ENCODE measurements at regions not wholly inside any gene's neighbourhood (a gene's known extent, or its start where the extent isn't known, plus 50 kb on each side); places are given as distances from the start of the nearest gene placed in this dataset.

- Histone ChIP-seq H3K27me3 (replicated peaks; ENCODE audit: insufficient read depth, low read length) (no peaks in the 10 kb centered on the region), H3K9me2 (replicated peaks; ENCODE audit: insufficient read depth, low read length) (no peaks in the 10 kb centered on the region), H3K9me3 (replicated peaks; ENCODE audit: insufficient read depth, low read length) (no peaks in the 10 kb centered on the region), H3K4me2 (ENCODE audit: low read depth, low read length) (no peak overlapping the region), H4K20me1 (ENCODE audit: insufficient read depth, low read length) (no peaks in the 10 kb centered on the region), H3K4me1 (ENCODE audit: low read length) (0 out of 2 replicates have a peak, but pooled peaks cover 3% of the 10 kb centered on the region), H3K9ac (ENCODE audit: low read length) (no peak overlapping the region), H3K27ac (ENCODE audit: low read length) (no peak overlapping the region), H3K4me3 (ENCODE audit: low read length) (no peak overlapping the region), H3K36me3 (replicated peaks; ENCODE audit: insufficient read depth, low read length) (no peaks in the 10 kb centered on the region), H3K79me2 (ENCODE audit: low read length) (no peaks in the 10 kb centered on the region), H2AFZ (ENCODE audit: low read length) (no peak overlapping the region), H3F3A (ENCODE audit: insufficient read depth, low read length) (no peaks in the 10 kb centered on the region)
- no peak for DNase-seq
- TF ChIP-seq EZH2 (optimal IDR thresholded peaks at IDR 0.05; ENCODE audit: low read depth, low read length) (no peak), EZH2phosphoT487 (IDR thresholded peaks at IDR 0.05; ENCODE audit: low read length) (no peak)
- TF ChIP-seq, protein P1, sequence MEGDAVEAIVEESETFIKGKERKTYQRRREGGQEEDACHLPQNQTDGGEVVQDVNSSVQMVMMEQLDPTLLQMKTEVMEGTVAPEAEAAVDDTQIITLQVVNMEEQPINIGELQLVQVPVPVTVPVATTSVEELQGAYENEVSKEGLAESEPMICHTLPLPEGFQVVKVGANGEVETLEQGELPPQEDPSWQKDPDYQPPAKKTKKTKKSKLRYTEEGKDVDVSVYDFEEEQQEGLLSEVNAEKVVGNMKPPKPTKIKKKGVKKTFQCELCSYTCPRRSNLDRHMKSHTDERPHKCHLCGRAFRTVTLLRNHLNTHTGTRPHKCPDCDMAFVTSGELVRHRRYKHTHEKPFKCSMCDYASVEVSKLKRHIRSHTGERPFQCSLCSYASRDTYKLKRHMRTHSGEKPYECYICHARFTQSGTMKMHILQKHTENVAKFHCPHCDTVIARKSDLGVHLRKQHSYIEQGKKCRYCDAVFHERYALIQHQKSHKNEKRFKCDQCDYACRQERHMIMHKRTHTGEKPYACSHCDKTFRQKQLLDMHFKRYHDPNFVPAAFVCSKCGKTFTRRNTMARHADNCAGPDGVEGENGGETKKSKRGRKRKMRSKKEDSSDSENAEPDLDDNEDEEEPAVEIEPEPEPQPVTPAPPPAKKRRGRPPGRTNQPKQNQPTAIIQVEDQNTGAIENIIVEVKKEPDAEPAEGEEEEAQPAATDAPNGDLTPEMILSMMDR (IDR thresholded peaks at IDR 0.05; ENCODE audit: low read length) = no peak
These were observed 62.4 kb upstream of the ANTXRL start for GRCh38 chr10:46224414-46224682.

DNA sequence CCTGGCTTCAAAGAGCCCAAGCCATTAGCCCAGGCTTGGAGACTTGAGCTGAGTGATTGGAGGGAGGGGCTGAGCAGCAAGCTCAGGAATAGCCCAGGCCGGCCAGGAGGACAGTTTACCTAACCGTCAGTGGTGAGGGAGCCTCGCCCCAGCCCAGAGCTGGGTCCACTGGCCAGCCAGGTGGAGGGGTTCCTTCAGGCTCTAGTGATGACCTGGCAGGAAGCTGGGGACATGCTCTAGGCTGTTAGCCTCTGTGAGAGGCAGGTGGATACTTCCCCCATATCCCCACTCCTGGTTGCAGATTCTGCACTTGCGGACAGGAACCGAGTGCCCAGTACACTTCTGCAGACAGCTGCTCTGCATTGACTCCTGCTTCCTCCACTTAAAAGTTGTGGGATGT lies 61.2 kb upstream of the ANTXRL start:
- H3K4me1 ChIP-seq (ENCODE audit: low read length) = 0 out of 2 replicates have a peak, but pooled peaks cover 3% of the 10 kb centered on the region
- no peaks in the 10 kb centered on the region for H3K36me3 ChIP-seq (replicated peaks; ENCODE audit: insufficient read depth, low read length)
- H3F3A ChIP-seq (ENCODE audit: insufficient read depth, low read length) = no peaks in the 10 kb centered on the region
- H3K9ac ChIP-seq (ENCODE audit: low read length) = no peak overlapping the region
- no peaks in the 10 kb centered on the region for H3K9me2 ChIP-seq (replicated peaks; ENCODE audit: insufficient read depth, low read length)
- TF ChIP-seq, protein P1 (IDR thresholded peaks at IDR 0.05; ENCODE audit: low read length) = no peak
- TF ChIP-seq EZH2phosphoT487 (IDR thresholded peaks at IDR 0.05; ENCODE audit: low read length) (no peak), EZH2 (optimal IDR thresholded peaks at IDR 0.05; ENCODE audit: low read depth, low read length) (no peak)
- no peak overlapping the region for H2AFZ ChIP-seq (ENCODE audit: low read length)
- H3K4me2 ChIP-seq (ENCODE audit: low read depth, low read length) = no peak overlapping the region
- H3K9me3 ChIP-seq (replicated peaks; ENCODE audit: insufficient read depth, low read length) = no peaks in the 10 kb centered on the region
- no peaks in the 10 kb centered on the region for H3K27me3 ChIP-seq (replicated peaks; ENCODE audit: insufficient read depth, low read length)
- H4K20me1 ChIP-seq (ENCODE audit: insufficient read depth, low read length) = no peaks in the 10 kb centered on the region
- H3K4me3 ChIP-seq (ENCODE audit: low read length) = no peak overlapping the region
- H3K79me2 ChIP-seq (ENCODE audit: low read length) = no peaks in the 10 kb centered on the region
- DNase-seq = no peak
- H3K27ac ChIP-seq (ENCODE audit: low read length) = no peak overlapping the region

DNA sequence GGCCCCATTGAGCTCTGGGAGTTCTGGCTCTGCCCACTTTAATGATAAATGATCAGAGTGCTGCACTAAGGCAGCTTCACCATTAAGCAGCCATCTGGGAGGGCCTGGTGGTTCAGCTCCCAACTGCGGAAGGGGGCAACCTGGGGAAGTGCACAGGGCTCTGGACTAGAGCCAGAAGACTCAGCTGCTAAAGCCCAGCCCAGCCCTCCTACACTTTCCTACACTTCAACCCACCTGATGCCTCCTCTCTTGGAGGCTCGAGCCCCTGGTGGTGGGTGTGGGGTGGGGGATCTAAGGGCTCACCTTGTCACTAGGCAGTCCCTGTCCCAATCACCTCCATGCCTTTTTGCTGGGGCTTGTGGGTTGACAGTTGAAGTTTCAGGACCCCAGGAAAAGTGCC lies 60.6 kb upstream of the ANTXRL start:
- H3K9me2 ChIP-seq (replicated peaks; ENCODE audit: insufficient read depth, low read length) = no peaks in the 10 kb centered on the region
- H3F3A ChIP-seq (ENCODE audit: insufficient read depth, low read length) = no peaks in the 10 kb centered on the region
- H3K9ac ChIP-seq (ENCODE audit: low read length) = no peak overlapping the region
- H3K4me3 ChIP-seq (ENCODE audit: low read length) = no peak overlapping the region
- no peaks in the 10 kb centered on the region for H3K27me3 ChIP-seq (replicated peaks; ENCODE audit: insufficient read depth, low read length)
- H3K9me3 ChIP-seq (replicated peaks; ENCODE audit: insufficient read depth, low read length) = no peaks in the 10 kb centered on the region
- no peaks in the 10 kb centered on the region for H4K20me1 ChIP-seq (ENCODE audit: insufficient read depth, low read length)
- no peak for DNase-seq
- no peak for TF ChIP-seq EZH2phosphoT487 (IDR thresholded peaks at IDR 0.05; ENCODE audit: low read length)
- TF ChIP-seq, protein P1 (IDR thresholded peaks at IDR 0.05; ENCODE audit: low read length) = no peak
- TF ChIP-seq EZH2 (optimal IDR thresholded peaks at IDR 0.05; ENCODE audit: low read depth, low read length) = no peak
- H3K4me2 ChIP-seq (ENCODE audit: low read depth, low read length) = no peak overlapping the region
- H2AFZ ChIP-seq (ENCODE audit: low read length) = no peak overlapping the region
- no peaks in the 10 kb centered on the region for H3K79me2 ChIP-seq (ENCODE audit: low read length)
- H3K27ac ChIP-seq (ENCODE audit: low read length) = no peak overlapping the region
- H3K36me3 ChIP-seq (replicated peaks; ENCODE audit: insufficient read depth, low read length) = no peaks in the 10 kb centered on the region
- 0 out of 2 replicates have a peak, but pooled peaks cover 3% of the 10 kb centered on the region for H3K4me1 ChIP-seq (ENCODE audit: low read length)
